WTC11 (cell line): ENCODE measurements at regions not wholly inside any gene's neighbourhood (a gene's known extent, or its start where the extent isn't known, plus 50 kb on each side); places are given as distances from the start of the nearest gene placed in this dataset.

Source experiments
- ATAC-seq: fragments of 200-7000 bp; cut with Tn5 transposase; 2 replicates; pipeline ENCODE4 v1.10.0; 2021; ENCODE audit warnings: mild to moderate bottlenecking, moderate library complexity
- CTCF ChIA-PET: fragments of 300-600 bp; sonication (Branson Sonifier 250); formaldehyde crosslinking; loops from one replicate; lab custom pipeline; 2021; ENCODE audit warnings: antibody characterized with exemption; lab: Charles Lee
- POLR2A ChIA-PET: fragments of 350-600 bp; sonication (Branson Sonifier 250); formaldehyde crosslinking; loops from one replicate; lab custom pipeline; 2021; ENCODE audit warnings: antibody characterized with exemption; lab: Charles Lee
- DNase-seq: peaks from one replicate; pipeline ENCODE4 v3.0.0; 2021; ENCODE audit warnings: low spot score
- H3K27ac Mint-ChIP-seq: 2 replicates; pipeline ENCODE4 v1.8.0; 2021; ENCODE audit warnings: mixed read lengths
- H3K27me3 Mint-ChIP-seq: 2 replicates; pipeline ENCODE4 v1.8.0; 2021; ENCODE audit warnings: low read depth, mild to moderate bottlenecking, moderate library complexity, mixed read lengths
- H3K36me3 Mint-ChIP-seq: 2 replicates; pipeline ENCODE4 v1.8.0; 2021; ENCODE audit warnings: mixed read lengths
- H3K4me1 Mint-ChIP-seq: 2 replicates; pipeline ENCODE4 v1.8.0; 2022; ENCODE audit warnings: mixed read lengths
- H3K4me3 Mint-ChIP-seq: 2 replicates; pipeline ENCODE4 v1.8.0; 2021; ENCODE audit warnings: mild to moderate bottlenecking, moderate library complexity, mixed read lengths
- H3K9me3 Mint-ChIP-seq: 2 replicates; pipeline ENCODE4 v1.8.0; 2021; ENCODE audit warnings: mixed read lengths
- CBFB ChIP-seq: sonication (generic); formaldehyde crosslinking; IDR thresholded peaks from 2 replicates; pipeline ENCODE4 v1.8.1; 2022; ENCODE audit warnings: mild to moderate bottlenecking, low read depth, missing genetic modification reagents
- CDX4 ChIP-seq: fragments of 250-450 bp; sonication (Bioruptor Pico); IDR thresholded peaks from 2 replicates; pipeline ENCODE4 v1.9.0; 2021; ENCODE audit warnings: moderate library complexity, mild to moderate bottlenecking, inconsistent platforms, borderline replicate concordance
- CREB1 ChIP-seq: sonication (generic); formaldehyde crosslinking; IDR thresholded peaks from 2 replicates; pipeline ENCODE4 v1.8.0; 2023; ENCODE audit warnings: mild to moderate bottlenecking, missing genetic modification reagents
- CTCF ChIP-seq: fragments of 200-600 bp; IDR thresholded peaks from 2 replicates; pipeline ENCODE4 v1.8.0; 2022; ENCODE audit warnings: antibody characterized with exemption
- FOXK1 ChIP-seq: sonication (generic); formaldehyde crosslinking; IDR thresholded peaks from 2 replicates; pipeline ENCODE4 v1.8.0; 2022; ENCODE audit warnings: mild to moderate bottlenecking, moderate library complexity, missing genetic modification reagents
- GABPB1 ChIP-seq: sonication (generic); formaldehyde crosslinking; IDR thresholded peaks from 2 replicates; pipeline ENCODE4 v1.8.1; 2023; ENCODE audit warnings: mild to moderate bottlenecking, missing genetic modification reagents
- GRHL2 ChIP-seq: fragments of 250-450 bp; sonication (Bioruptor Pico); IDR thresholded peaks from 2 replicates; pipeline ENCODE4 v1.8.0; 2022; ENCODE audit warnings: mild to moderate bottlenecking, moderate library complexity; ENCODE audit not compliant: insufficient replicate concordance, severe bottlenecking
- JAZF1 ChIP-seq: fragments of 250-450 bp; sonication (Bioruptor Pico); IDR thresholded peaks from 2 replicates; pipeline ENCODE4 v1.9.0; 2021; ENCODE audit warnings: moderate library complexity, mild to moderate bottlenecking, inconsistent platforms
- TEAD1 ChIP-seq: sonication (generic); formaldehyde crosslinking; IDR thresholded peaks from 2 replicates; pipeline ENCODE4 v1.8.0; 2022; ENCODE audit warnings: mild to moderate bottlenecking, missing genetic modification reagents
- TP53 ChIP-seq: sonication (generic); formaldehyde crosslinking; IDR thresholded peaks from 2 replicates; pipeline ENCODE4 v1.8.1; 2023; ENCODE audit warnings: mild to moderate bottlenecking, missing genetic modification reagents
- USF1 ChIP-seq: sonication (generic); formaldehyde crosslinking; IDR thresholded peaks from 2 replicates; pipeline ENCODE4 v1.8.0; 2022; ENCODE audit warnings: mild to moderate bottlenecking, missing genetic modification reagents
- ZNF423 ChIP-seq: fragments of 250-450 bp; sonication (Bioruptor Pico); IDR thresholded peaks from 2 replicates; pipeline ENCODE4 v2.1.2; 2022; ENCODE audit warnings: mild to moderate bottlenecking, moderate library complexity
- ZNF532 ChIP-seq: fragments of 250-450 bp; sonication (Bioruptor Pico); IDR thresholded peaks from 2 replicates; pipeline ENCODE4 v1.9.0; 2021; ENCODE audit warnings: mild to moderate bottlenecking, borderline replicate concordance
- ZNF671 ChIP-seq: fragments of 250-450 bp; sonication (Bioruptor Pico); IDR thresholded peaks from 2 replicates; pipeline ENCODE4 v1.8.0; 2021; ENCODE audit warnings: mild to moderate bottlenecking
- TF ChIP-seq, protein P1 (sequence below): sonication (generic); formaldehyde crosslinking; IDR thresholded peaks from 2 replicates; pipeline ENCODE4 v1.8.1; 2023; ENCODE audit warnings: mild to moderate bottlenecking, missing genetic modification reagents, borderline replicate concordance
- TF ChIP-seq, protein P2 (sequence below): sonication (generic); formaldehyde crosslinking; conservative IDR thresholded peaks from 2 replicates; pipeline ENCODE4 v1.8.1; 2023; ENCODE audit warnings: mild to moderate bottlenecking, low read depth, missing genetic modification reagents, moderate library complexity
- TF ChIP-seq, protein P3 (sequence below): fragments of 250-450 bp; sonication (Bioruptor Pico); IDR thresholded peaks from 2 replicates; pipeline ENCODE4 v1.8.0; 2021; ENCODE audit warnings: mild to moderate bottlenecking
- TF ChIP-seq, protein P4 (sequence below): sonication (generic); formaldehyde crosslinking; IDR thresholded peaks from 2 replicates; pipeline ENCODE4 v1.8.0; 2023; ENCODE audit warnings: missing genetic modification reagents

- no peak for TF ChIP-seq ZNF532 (CRISPR knock-in tag)
- TF ChIP-seq, all 79 proteins: peak for 0
Observed at GRCh38 chr14:87667659-87668058, 325.3 kb downstream of the GALC start (continued).

DNA sequence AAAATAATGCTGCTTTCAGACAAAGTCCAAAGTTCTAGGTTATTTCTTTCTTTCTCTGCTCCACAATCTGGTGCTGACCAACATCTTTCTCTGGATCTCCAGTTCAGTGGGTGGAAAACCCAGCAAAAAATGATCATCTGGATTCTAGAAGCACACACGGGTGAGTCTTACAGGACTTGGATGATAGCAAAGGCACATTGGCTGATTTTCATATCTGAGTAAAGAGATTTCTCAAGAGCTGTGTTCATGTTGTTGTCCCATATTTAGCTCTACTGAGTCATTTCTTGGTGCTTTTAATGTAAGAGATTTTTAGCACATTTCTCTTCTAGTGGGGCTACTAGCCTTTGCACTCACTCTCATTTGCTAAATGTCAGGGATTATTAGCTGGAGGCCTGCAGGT is 336.7 kb downstream of the GALC start:
- no peak for TF ChIP-seq CTCF
- no peak for TF ChIP-seq TEAD1 (CRISPR knock-in tag)
- no peak for TF ChIP-seq FOXK1
- no peak for TF ChIP-seq ZNF423 (CRISPR knock-in tag)
- TF ChIP-seq, protein P1, sequence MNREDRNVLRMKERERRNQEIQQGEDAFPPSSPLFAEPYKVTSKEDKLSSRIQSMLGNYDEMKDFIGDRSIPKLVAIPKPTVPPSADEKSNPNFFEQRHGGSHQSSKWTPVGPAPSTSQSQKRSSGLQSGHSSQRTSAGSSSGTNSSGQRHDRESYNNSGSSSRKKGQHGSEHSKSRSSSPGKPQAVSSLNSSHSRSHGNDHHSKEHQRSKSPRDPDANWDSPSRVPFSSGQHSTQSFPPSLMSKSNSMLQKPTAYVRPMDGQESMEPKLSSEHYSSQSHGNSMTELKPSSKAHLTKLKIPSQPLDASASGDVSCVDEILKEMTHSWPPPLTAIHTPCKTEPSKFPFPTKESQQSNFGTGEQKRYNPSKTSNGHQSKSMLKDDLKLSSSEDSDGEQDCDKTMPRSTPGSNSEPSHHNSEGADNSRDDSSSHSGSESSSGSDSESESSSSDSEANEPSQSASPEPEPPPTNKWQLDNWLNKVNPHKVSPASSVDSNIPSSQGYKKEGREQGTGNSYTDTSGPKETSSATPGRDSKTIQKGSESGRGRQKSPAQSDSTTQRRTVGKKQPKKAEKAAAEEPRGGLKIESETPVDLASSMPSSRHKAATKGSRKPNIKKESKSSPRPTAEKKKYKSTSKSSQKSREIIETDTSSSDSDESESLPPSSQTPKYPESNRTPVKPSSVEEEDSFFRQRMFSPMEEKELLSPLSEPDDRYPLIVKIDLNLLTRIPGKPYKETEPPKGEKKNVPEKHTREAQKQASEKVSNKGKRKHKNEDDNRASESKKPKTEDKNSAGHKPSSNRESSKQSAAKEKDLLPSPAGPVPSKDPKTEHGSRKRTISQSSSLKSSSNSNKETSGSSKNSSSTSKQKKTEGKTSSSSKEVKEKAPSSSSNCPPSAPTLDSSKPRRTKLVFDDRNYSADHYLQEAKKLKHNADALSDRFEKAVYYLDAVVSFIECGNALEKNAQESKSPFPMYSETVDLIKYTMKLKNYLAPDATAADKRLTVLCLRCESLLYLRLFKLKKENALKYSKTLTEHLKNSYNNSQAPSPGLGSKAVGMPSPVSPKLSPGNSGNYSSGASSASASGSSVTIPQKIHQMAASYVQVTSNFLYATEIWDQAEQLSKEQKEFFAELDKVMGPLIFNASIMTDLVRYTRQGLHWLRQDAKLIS (CRISPR knock-in tag), result no peak
- TF ChIP-seq ZNF671 (CRISPR knock-in tag), result no peak
- TF ChIP-seq CREB1 (CRISPR knock-in tag), result no peak
- TF ChIP-seq JAZF1 (CRISPR knock-in tag), result no peak
- TF ChIP-seq USF1, result no peak
- TF ChIP-seq, all 79 proteins: peak for 0
- DNase-seq (no peak), ATAC-seq (no peak)
- Mint-ChIP-seq H3K4me1 (peaks cover 7% of the 10 kb centered on the region), H3K36me3 (no peaks in the 10 kb centered on the region), H3K9me3 (peaks cover 31% of the 10 kb centered on the region), H3K27ac (no peak overlapping the region), H3K4me3 (no peak overlapping the region), H3K27me3 (peaks cover 5% of the 10 kb centered on the region; the same call in 1 of the 2 replicates)
- CTCF ChIA-PET, result no interaction called here
- POLR2A ChIA-PET, result no interaction called here

DNA sequence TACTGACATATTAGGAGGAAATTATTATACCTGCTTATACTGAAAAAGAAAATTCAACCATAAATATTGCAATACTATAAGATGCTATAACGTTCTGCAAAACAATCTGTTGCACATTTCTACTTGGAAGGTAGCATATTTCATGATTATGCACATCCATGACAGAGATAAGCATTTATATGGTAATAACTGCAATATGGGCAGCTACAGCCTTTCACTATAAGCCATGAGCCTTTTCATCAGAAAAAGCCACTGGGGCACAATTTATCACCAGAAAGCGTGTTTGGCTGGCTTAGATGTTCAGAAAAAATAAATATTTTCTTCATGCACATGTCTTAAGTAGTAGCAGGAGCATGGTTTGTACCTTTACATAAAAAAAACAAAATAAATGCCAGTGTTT is 340.7 kb downstream of the GALC start:
- H3K36me3 Mint-ChIP-seq, result peaks cover 29% of the 10 kb centered on the region
- ATAC-seq, result no peak
- POLR2A ChIA-PET, result no interaction called here
- H3K27me3 Mint-ChIP-seq, result no peaks in the 10 kb centered on the region; the same call in 1 of the 2 replicates
- peaks cover 41% of the 10 kb centered on the region for H3K9me3 Mint-ChIP-seq
- peaks cover 7% of the 10 kb centered on the region for H3K4me1 Mint-ChIP-seq
- DNase-seq, result no peak
- H3K4me3 Mint-ChIP-seq, result no peak overlapping the region
- CTCF ChIA-PET, result no interaction called here
- H3K27ac Mint-ChIP-seq, result no peak overlapping the region
- no peak for TF ChIP-seq GABPB1
- TF ChIP-seq, protein P2, sequence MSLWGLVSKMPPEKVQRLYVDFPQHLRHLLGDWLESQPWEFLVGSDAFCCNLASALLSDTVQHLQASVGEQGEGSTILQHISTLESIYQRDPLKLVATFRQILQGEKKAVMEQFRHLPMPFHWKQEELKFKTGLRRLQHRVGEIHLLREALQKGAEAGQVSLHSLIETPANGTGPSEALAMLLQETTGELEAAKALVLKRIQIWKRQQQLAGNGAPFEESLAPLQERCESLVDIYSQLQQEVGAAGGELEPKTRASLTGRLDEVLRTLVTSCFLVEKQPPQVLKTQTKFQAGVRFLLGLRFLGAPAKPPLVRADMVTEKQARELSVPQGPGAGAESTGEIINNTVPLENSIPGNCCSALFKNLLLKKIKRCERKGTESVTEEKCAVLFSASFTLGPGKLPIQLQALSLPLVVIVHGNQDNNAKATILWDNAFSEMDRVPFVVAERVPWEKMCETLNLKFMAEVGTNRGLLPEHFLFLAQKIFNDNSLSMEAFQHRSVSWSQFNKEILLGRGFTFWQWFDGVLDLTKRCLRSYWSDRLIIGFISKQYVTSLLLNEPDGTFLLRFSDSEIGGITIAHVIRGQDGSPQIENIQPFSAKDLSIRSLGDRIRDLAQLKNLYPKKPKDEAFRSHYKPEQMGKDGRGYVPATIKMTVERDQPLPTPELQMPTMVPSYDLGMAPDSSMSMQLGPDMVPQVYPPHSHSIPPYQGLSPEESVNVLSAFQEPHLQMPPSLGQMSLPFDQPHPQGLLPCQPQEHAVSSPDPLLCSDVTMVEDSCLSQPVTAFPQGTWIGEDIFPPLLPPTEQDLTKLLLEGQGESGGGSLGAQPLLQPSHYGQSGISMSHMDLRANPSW, result no peak
- TF ChIP-seq, protein P3, sequence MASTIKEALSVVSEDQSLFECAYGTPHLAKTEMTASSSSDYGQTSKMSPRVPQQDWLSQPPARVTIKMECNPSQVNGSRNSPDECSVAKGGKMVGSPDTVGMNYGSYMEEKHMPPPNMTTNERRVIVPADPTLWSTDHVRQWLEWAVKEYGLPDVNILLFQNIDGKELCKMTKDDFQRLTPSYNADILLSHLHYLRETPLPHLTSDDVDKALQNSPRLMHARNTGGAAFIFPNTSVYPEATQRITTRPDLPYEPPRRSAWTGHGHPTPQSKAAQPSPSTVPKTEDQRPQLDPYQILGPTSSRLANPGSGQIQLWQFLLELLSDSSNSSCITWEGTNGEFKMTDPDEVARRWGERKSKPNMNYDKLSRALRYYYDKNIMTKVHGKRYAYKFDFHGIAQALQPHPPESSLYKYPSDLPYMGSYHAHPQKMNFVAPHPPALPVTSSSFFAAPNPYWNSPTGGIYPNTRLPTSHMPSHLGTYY, result no peak
- TF ChIP-seq CDX4 (CRISPR knock-in tag), result no peak
- TF ChIP-seq CBFB (CRISPR knock-in tag), result no peak
- no peak for TF ChIP-seq GRHL2 (CRISPR knock-in tag)
- no peak for TF ChIP-seq TP53 (CRISPR knock-in tag)
- TF ChIP-seq, protein P4, sequence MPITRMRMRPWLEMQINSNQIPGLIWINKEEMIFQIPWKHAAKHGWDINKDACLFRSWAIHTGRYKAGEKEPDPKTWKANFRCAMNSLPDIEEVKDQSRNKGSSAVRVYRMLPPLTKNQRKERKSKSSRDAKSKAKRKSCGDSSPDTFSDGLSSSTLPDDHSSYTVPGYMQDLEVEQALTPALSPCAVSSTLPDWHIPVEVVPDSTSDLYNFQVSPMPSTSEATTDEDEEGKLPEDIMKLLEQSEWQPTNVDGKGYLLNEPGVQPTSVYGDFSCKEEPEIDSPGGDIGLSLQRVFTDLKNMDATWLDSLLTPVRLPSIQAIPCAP (CRISPR knock-in tag), result no peak
